NCI-H187 treated with DMSO at 0.1 percent for 48 hours (cell line): ENCODE measurements at regions not wholly inside any gene's neighbourhood (a gene's known extent, or its start where the extent isn't known, plus 50 kb on each side); places are given as distances from the start of the nearest gene placed in this dataset.

Experiments
- DNase-seq: peaks from one replicate; lab custom pipeline; 2025; lab: John Stamatoyannopoulos, UW

DNA sequence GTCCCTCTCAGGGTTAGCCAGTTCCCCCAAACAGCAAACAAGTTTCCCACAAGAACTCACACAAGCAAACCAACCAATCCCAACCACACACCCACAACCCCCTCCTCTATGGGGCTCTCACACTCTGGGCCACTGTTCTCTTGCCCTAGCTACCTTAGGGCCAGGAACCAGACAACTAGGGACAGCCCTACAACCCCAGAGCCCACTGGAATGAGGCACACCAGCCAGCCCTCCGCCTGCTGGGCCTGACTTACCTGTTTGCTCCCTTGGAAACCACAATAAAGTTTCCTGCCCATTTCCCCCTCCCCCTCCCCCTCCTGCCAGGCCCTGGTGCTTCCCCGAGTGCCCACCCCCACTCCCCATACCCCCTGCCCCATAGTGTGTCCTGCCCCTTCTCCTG lies 132.6 kb downstream of the WDR11 start:
- no peak for DNase-seq

DNA sequence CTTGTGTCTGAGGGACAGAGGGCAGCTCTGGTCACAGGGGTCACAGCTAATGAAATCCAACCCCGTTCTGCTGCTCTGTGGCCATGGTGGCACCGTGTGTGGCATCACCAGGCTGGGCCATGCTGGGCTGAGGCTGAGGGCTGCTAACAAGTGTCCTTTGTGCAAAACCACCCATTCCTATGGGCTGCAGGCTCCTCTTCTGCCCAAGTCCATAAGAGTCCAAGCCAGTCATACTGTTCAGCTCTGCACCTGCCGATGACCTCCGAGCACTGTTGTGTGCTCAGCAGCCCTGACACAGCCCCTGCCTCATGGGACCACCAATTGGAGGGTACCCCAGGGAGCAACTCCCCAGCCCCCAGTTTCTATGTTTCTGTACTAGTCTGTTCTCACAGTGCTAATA lies 133.1 kb downstream of the WDR11 start:
- no peak for DNase-seq

DNA sequence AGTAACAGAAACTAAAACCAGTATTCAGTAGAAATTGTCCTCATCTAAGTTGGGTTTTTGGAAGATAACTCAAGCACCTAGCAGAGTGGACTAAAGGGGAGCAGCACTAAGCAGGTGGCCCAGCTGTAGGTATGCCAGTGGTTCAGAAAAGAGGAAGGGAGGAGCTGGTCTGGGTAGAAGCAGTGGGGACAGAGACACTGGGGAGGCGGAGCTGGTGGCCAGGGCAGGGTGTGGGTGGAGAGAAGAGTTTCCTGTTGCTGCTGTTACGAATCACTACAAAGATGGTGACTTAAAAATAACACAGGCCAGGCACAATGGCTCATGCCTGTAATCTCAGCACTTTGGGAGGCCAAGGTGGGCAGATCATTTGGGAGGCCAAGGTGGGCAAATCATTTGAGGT lies 136.2 kb downstream of the WDR11 start:
- no peak for DNase-seq

DNA sequence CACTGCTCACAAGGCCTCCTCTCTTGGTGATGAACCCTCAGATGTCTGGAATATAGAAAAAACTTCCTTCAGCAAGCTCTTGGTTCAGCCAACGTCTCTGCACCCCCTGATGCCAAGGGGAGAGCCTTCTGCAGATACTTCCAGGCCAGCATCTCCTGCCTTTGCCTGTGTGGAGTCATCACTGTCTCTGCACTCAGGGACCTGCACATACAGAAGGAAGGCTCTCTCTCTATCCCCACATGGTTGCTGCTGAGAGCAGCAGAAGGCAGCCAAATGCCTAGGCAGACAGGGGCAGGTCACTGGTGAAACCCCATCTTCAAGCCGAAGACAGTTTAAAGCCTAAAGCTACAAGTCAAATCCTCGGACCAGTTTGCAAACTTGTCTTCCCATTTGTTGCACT lies 137.6 kb downstream of the WDR11 start:
- no peak for DNase-seq

DNA sequence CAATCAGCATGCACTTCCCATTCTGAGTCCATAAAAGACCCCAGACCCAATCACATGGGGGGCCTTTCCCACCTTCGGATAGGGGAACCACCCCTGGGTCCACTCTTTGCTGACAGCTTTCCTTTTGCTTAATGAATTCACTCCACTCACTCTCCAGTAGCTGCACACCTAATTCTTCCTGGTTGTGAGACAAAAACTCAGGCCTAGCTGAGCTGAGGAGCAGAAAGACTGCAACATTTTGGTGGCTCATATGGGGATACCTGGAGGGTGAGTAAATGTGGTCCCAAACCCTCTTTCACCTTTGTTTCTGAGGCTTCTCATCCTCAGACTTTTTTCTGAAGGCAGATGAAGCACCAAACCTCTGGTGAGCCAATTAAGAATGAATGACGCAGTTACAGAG lies 138.1 kb downstream of the WDR11 start:
- no peak for DNase-seq

DNA sequence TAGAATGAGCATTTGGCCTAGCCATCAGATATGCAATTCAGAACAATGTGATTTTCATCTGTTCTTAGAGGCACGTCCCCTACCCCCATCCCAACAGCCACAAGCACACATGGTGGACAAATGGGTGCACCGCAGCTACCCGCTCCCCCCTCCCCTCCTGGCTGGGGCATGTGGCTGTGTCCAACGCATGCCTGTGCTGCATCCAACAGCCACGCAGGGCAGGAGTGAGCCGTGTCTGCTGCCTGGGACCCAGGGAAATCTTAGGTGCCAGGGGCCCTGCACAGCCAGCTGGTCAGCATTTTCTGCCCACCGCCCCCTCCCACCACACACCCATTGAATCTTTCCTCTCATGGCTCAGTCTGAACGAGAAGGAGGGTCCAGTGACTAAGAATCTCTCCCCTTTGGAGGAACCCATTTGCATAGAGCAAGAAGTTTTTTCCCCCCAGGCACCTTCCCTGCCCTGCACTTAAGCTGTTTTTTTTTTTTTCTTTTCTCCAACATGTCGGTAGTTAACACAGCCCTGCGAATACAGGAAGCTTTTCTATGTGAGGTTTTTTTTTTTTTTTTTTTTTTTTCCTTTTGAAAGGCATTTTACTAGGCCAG lies 138.9 kb downstream of the WDR11 start:
- DNase-seq, result no peak

DNA sequence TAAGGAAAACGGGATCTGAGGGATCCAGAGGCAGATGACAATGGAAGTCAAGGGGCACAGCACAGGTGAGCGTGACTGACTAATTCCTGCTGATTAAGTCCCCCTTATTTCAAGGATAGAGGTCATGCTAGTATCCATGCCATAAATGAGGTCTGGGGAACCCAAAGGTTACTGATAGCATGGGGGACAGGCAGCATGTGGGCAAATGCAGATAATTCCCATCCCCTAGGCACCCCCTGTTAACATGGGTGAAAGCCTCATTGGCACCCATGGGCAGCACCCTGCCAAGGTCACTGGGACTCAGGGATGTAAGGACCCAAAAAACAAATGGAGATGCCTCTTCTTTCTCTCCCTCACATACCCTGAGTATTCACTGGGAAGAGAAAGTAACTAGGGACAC lies 139.7 kb downstream of the WDR11 start:
- no peak for DNase-seq

DNA sequence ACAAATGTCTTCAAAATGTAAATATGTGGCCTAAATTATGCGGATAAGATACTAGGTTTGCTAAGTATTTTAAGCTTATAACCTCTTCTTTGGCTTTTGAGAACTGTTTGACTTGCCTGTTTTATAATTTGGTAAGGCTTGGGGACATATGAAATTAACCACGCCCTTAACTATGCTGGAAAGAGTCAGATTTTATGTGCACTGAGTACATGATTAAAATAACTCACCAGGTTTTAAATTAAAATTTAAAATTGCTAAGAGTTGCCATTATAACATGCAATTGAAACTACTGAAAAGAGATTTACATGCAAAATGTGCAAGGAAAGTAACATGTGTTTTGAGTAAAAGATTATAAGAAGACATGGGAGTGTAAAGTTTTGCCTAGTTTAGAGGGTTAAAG lies 141.9 kb downstream of the WDR11 start:
- DNase-seq, result no peak

DNA sequence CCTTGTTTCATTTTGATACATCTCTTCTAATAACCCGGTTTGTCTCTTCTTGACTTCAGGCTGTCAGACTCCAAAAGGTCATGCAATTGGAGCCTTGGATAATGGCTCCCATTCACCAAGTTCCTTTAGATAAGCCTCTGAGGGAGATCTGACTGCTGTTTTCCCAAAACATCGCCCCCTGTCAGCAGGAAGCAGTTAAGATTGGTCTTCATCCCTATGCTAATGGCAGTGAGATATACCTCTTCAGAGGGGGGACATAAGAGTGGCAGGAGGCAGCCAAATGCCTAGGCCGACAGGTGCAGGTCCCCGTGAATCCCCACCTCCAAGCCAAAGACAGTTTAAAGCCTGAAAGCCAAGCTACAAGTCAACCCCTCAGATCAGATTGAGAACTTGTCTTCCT lies 144.6 kb downstream of the WDR11 start:
- no peak for DNase-seq

DNA sequence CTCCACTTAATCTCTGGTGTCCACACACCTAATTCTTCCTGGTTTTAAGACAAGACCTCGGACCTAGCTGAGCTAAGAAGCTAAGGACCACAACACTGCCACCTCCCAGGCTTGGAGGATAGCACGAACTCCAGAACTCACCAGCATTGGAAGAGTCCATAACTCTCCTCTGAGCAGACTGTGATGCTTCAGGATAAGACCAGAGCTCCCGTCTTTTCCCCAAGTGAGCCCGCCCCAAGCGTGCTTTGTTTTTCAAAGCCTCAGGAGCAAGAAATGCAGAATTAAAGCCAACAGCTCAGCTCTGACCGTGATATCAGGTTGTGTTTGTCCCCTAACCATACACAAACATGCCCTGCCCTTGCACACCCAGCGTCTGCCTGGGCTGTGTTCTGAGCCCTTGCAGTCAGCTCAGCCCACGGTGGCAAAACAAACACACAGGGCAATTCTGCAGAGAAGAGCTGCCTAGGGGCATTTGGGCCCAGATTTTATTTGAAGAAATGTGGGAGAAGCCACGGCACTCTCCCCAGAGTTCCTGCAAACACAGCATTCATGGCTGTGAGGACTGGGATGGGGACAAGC lies 145.4 kb downstream of the WDR11 start:
- no peak for DNase-seq

DNA sequence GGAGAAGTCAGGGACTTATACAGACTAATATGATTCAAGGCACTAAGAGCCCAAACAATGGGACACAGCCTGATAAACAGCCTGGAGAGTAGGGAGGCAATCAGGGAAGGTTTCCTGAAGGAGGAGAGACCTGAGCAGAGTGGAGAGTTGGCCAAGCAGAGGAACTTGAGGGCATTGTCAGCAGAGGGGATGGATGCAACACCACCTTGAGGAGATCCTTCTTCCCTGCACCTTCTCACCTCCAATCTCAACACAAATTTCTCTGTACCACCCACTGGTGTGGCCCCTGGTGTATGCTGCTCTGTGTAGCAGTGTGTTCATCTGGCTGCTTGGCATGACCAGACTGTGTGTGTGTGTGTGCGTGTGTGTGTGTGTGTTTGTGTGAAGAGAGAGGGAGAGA lies 146.2 kb downstream of the WDR11 start:
- DNase-seq, result no peak

DNA sequence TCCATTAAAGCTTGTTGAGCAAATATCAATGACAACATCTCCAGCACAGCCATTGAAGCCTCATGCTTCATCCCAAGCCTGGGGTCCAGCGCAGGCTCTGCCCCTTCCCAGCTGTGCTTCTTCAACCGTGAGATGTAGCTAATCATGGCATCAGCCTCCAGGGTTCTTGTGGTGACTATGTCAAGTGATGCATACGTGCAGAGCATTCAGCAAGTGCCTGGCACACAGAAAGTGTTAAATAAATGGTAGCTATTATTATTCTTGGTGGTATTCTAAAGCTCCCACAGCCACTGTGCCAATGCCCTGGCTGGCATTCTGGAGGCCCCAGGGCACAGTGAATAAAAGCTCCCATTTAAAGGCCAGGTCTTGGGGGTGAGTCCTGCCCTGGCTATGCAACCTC lies 146.6 kb downstream of the WDR11 start:
- no peak for DNase-seq

DNA sequence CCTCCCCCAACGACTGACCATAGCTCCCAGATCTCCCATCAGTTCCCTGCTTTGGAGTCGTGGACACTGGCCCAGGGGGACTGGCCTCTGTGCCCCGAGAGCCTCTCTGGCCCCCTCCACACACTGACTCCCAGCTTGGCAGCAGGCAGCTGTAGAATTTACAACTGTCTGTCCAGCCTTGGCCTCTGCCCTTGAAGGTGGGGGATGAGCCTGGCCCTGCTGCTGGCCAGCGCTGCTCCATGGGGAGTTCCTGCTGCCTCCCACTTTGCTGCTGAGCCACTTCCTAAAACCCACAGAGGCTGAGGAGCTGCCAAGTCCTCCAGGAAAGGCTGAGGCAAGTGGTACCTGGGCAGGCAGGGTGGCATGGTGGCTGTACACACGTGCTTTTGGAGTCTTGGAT lies 147.1 kb downstream of the WDR11 start:
- no peak for DNase-seq

DNA sequence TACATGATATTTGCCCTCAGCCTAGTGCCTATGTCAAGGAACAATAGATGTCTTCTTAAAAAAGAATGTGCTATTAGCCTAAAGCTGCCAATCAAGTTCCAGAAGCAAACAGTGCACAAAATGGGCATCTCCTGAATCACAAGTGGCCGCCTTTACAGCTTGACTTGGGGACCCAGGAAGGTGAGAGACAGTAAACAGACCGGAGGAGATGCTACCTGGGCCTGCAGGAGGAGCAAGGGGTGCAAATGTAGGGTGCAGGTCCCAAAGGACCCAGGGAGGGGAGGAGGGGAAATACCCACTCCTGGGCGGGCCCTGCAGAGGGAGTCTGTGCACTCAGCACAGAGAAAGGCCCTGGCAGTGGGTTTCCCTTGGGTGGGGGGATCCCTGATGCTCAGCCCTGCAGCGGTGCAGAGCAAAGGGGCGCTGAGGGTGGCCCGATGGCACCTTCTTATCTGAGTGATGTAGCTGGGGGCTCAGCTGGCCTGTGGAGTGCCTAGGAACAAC lies 147.7 kb downstream of the WDR11 start:
- DNase-seq, result no peak

DNA sequence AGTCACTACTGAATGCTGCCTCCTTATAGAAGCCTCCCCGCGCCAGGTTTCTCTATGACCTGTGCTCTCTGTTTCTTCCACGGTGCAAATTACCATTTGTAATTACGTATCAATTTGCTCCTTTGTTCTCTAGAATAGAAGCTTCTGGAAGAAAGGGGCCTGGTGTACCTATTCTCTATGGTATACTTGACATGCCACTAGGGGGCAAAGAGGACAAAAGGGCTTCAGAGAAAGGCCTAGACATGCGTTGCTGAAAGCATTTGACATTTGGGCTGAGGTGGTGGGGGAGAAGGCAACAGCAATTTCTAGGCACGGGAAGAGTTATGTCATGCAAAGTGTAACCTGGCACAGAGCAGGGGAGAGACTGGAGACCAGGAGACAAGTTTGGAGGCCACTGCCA lies 148.7 kb downstream of the WDR11 start:
- DNase-seq, result no peak

DNA sequence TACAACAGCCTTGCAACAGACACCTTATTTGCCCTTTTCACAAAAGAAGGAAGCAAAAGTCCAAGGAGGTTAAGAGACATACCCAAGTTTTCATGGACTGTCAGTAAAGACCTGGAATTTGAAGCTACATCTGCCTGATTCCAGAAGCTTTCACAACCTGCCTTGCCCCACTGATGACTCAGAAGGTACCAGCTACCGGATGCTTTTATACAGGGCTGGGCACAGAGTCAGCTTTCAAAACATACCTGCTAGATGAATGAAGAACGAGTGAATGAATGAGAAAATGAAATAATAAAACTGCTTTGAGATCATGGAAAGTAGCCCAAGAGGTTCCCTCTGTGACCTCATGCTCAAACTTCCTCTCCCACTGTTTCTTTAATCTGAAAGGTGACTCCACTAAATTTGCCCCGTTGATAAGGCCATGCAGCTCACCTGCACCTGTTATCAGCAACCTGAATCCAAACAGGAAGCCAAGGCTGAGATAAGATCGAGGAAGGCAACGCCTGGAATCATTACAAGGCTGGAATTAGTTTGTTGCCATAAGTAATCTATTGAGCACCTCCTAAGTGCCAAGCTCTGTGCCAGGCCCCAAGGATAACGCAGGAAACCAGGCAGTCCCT lies 151.5 kb downstream of the WDR11 start:
- no peak for DNase-seq

DNA sequence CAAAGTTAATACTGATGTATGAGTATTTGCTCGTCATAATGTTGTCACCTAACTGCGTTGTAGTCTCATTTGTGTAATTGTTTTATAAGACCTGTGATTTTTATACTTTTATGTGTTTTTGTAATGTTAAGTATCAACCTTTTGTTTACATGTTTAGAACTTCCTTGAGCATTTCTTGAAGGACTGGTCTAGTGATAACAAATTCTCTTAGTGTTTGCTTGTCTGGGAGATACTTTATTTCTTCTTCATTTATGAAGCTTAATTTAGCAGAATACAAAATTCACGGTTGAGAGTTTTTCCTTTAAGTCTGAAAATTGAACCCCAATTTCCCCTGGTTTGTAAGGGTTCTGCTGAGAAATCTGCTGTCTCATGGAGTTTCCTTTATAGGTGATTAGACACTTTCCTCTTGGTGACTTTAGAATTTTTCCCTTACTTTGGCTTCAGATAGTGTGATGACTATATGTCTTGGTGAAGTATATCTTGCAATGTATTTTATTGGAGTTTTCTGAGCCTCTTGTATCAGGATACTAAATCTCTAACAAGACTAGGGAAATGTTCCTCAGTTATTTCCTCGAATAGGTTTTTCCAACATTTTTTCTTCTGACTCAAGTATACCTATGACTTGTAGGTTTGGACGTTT lies 154.9 kb downstream of the WDR11 start:
- no peak for DNase-seq

DNA sequence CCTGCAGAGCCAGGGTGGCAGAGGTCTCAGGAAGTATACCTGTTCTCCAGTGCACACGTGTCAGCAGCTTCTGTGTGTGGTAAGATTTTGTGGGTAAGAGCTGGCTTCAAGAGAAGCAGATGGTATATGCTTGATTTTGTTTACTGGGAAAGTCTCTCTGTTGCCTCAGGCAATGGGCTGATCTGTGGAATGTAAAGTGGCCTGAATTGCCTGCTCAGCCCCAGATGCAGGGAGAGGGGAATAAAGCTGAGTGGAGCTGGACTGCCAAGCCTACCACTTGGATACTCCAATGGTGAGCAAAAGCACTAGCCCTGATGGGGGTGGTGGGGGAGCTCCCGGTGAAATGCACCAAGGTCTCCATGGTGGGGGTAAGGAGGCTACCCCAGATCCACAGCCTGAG lies 156.1 kb downstream of the WDR11 start:
- no peak for DNase-seq

DNA sequence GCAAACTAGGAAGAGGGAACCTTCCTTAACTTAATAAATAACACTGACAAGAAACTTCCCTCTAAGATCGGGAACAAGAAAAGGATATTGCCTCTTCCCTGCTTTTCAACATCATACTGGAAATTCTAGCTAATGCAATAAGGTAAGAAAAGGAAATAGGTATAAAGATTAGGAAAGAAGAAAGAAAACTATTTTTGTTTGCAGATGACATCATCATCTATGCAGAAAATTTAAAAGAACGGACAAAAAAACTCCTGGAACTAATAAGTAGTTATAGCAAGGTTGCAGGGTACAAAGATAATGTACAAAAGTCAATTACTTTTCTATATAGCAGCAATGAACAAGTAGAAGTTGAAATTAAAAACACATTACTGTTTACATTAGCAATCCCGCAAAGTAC lies 164.8 kb downstream of the WDR11 start:
- no peak for DNase-seq

DNA sequence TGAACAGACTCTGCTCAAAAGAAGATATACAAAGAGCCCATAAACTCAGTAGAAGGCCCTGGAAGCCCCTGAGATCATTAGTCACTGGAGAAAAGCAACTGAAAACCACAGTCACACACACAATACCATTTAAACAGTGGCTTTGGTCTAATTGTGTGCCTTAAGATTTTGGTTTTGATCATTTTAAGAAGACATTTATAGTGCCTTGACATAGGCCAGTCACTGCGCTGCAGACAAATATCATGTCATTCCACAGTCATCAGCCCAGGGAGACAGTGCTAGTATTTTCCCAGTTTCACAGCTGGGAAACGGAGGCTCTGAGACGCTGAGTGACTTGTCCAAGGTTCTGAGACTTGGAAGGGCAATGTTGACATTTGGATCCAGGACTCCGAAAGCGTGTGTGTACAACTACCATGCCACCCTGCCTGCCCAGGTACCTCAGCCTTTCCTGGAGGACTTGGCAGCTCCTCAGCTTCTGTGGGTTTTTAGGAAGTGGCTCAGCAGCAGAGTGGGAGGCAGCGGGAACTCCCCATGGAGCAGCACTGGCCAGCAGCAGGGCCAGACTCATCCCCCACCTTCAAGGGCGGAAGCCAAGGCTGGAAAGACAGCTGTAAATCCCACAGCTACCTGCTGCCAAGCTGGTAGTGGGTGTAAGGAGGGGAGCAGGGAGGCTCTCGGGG lies 173.9 kb downstream of the WDR11 start:
- no peak for DNase-seq

DNA sequence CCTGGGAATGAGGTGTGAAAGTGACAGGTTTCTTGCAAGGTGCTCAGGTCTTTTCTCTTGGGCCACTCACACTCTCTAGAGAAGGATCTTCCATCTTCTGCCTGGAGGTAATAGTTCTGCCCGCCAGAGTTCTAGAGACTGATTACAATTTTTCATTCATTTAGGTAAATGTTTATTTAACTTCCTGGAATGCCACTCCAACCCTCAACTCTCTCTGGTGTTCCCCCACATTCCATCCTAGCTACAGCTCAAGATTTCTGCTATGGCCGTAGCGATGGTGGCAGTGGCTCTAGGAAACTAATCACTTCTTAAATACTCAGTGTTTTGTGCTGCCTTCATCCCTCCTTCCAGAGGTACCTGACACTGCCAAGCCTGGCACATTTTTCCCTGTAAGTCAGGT lies 174.6 kb downstream of the WDR11 start:
- DNase-seq, result no peak

DNA sequence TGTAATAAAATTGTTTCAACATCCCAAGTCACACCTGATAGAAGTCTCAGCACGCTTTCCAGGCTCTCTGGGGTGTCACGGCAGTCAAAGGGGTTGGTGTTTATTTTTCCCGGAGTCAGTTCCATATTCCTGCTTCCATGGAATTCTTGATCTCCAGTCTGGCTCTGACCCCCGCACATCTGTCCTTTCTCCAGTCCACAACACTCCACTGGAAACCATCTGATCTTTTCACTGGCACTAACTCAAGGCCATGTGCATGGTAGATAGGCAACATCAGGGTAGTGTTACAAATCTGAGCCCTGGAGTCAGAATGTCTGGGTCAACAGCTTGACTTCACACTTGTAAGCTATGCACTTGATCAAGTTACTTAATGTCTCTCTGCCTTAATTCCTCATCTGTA lies 176.2 kb downstream of the WDR11 start:
- no peak for DNase-seq

DNA sequence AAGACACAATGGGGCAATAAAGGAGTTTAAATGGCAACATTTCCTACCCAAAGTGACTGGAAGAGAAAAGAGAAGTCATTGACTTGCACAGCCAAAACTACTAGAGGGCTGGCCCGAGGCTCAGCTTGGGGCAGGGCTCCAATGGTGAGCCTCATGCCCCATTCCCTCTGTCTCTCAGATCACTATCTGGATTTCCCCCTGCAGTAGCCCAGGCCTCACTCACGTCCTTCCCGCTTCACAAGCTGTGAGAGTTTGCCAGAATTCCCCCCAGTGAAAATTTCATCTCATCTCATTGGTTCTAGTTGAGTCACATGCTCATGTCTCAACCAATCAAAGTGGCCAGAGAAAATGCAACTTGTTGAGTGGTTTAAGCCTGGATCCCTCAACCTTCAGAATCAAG lies 181.3 kb downstream of the WDR11 start:
- no peak for DNase-seq
